ENCODE measurements at regions not wholly inside any gene's neighbourhood (a gene's known extent, or its start where the extent isn't known, plus 50 kb on each side); places are given as distances from the start of the nearest gene placed in this dataset.

- no peaks in the 10 kb centered on the region for H3K79me2 ChIP-seq (ENCODE audit: control insufficient read depth, insufficient read depth, low read length)
- H3K27ac ChIP-seq (ENCODE audit: insufficient read depth, low read length): no peak overlapping the region
- no peaks in the 10 kb centered on the region for H3K9me3 ChIP-seq (ENCODE audit: control insufficient read depth, insufficient read depth, low read depth, low read length)
- no peaks in the 10 kb centered on the region for H4K20me1 ChIP-seq (ENCODE audit: control insufficient read depth, extremely low read depth, insufficient read depth, low read length)
- TF ChIP-seq CTCF (conservative IDR thresholded peaks at IDR 0.05 in 1 of 2, IDR thresholded peaks at IDR 0.05 in 1 of 2; ENCODE audit: low read depth in 1 of 2, low read length in 2 of 2): no peak
- H3K9ac ChIP-seq (ENCODE audit: insufficient read depth, low read length): no peak overlapping the region
- no peaks in the 10 kb centered on the region for H3K27me3 ChIP-seq (ENCODE audit: control insufficient read depth, insufficient read depth, low read length)
- no peaks in the 10 kb centered on the region for H3K4me1 ChIP-seq (ENCODE audit: control insufficient read depth, extremely low read depth, insufficient read depth, low read length)
- no peak for DNase-seq (ENCODE audit: low read depth in 2 of 2)
- no peak overlapping the region for H3K4me2 ChIP-seq (ENCODE audit: extremely low read depth, insufficient read depth, low read length)
- no peak overlapping the region for H3K4me3 ChIP-seq (replicated peaks in 1 of 4; ENCODE audit: control extremely low read depth in 1 of 4, insufficient read depth in 1 of 4, low read depth in 3 of 4, low read length in 4 of 4)
- no peak overlapping the region for H2AFZ ChIP-seq (ENCODE audit: low read length)
- H3K36me3 ChIP-seq (ENCODE audit: control insufficient read depth, insufficient read depth, low read length): no peaks in the 10 kb centered on the region
Measured at GRCh38 chr1:60196026-60196425, 122.5 kb upstream of the C1orf87 start.

DNA sequence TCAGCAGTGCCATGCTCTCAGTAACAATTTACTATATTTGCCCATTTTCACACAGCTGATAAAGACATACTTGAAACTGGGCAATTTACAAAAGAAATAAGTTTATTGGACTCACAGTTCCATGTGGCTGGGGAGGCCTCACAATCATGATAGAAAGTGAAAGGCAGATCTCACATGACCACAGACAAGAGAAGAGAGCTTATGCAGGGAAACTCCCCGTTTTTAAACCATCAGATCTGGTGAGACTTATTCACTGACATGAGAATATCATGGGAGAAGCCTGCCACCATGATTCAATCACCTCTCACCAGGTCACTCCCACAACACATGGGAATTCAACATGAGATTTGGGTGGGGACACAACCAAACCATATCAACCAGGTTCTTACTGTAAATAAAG is 112.1 kb upstream of the C1orf87 start:
- no peak for TF ChIP-seq EZH2 (IDR thresholded peaks at IDR 0.05; ENCODE audit: low read length, missing control alignments)
- no peak for TF ChIP-seq CTCF (conservative IDR thresholded peaks at IDR 0.05 in 1 of 2, IDR thresholded peaks at IDR 0.05 in 1 of 2; ENCODE audit: low read depth in 1 of 2, low read length in 2 of 2)
- Histone ChIP-seq H3K79me2 (ENCODE audit: control insufficient read depth, insufficient read depth, low read length) (no peaks in the 10 kb centered on the region), H2AFZ (ENCODE audit: low read length) (no peak overlapping the region), H3K9me3 (ENCODE audit: control insufficient read depth, insufficient read depth, low read depth, low read length) (no peaks in the 10 kb centered on the region), H3K4me3 (replicated peaks in 1 of 4; ENCODE audit: control extremely low read depth in 1 of 4, insufficient read depth in 1 of 4, low read depth in 3 of 4, low read length in 4 of 4) (no peak overlapping the region), H3K36me3 (ENCODE audit: control insufficient read depth, insufficient read depth, low read length) (no peaks in the 10 kb centered on the region), H3K9ac (ENCODE audit: insufficient read depth, low read length) (no peak overlapping the region), H3K27me3 (ENCODE audit: control insufficient read depth, insufficient read depth, low read length) (no peaks in the 10 kb centered on the region), H3K4me2 (ENCODE audit: extremely low read depth, insufficient read depth, low read length) (no peak overlapping the region), H3K4me1 (ENCODE audit: control insufficient read depth, extremely low read depth, insufficient read depth, low read length) (no peaks in the 10 kb centered on the region), H4K20me1 (ENCODE audit: control insufficient read depth, extremely low read depth, insufficient read depth, low read length) (no peaks in the 10 kb centered on the region), H3K27ac (ENCODE audit: insufficient read depth, low read length) (no peak overlapping the region)
- DNase-seq (ENCODE audit: low read depth in 2 of 2): no peak

DNA sequence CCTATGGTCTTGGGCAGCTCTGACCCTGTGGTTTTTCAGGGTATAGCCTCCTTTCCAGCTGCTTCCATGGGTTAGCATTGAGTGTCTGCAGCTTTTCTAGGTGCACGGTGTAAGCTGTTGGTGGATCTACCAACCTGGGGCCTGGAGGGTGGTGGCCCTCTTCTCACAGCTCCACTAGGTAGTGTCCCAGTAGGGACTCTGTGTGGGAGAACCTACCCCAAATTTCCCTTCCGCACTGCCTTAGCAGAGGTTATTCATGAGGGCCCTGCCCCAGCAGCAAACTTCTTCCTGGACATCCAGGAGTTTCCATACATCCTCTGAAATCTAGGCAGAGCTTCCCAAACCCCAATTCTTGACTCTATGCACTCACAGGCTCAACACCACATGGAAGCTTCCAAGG is 111.0 kb upstream of the C1orf87 start:
- H4K20me1 ChIP-seq (ENCODE audit: control insufficient read depth, extremely low read depth, insufficient read depth, low read length): no peaks in the 10 kb centered on the region
- no peaks in the 10 kb centered on the region for H3K79me2 ChIP-seq (ENCODE audit: control insufficient read depth, insufficient read depth, low read length)
- H3K36me3 ChIP-seq (ENCODE audit: control insufficient read depth, insufficient read depth, low read length): no peaks in the 10 kb centered on the region
- no peak overlapping the region for H3K9ac ChIP-seq (ENCODE audit: insufficient read depth, low read length)
- H3K27me3 ChIP-seq (ENCODE audit: control insufficient read depth, insufficient read depth, low read length): no peaks in the 10 kb centered on the region
- no peaks in the 10 kb centered on the region for H3K4me1 ChIP-seq (ENCODE audit: control insufficient read depth, extremely low read depth, insufficient read depth, low read length)
- no peak overlapping the region for H2AFZ ChIP-seq (ENCODE audit: low read length)
- DNase-seq (ENCODE audit: low read depth in 2 of 2): no peak
- H3K4me3 ChIP-seq (replicated peaks in 1 of 4; ENCODE audit: control extremely low read depth in 1 of 4, insufficient read depth in 1 of 4, low read depth in 3 of 4, low read length in 4 of 4): no peak overlapping the region
- H3K4me2 ChIP-seq (ENCODE audit: extremely low read depth, insufficient read depth, low read length): no peak overlapping the region
- H3K27ac ChIP-seq (ENCODE audit: insufficient read depth, low read length): no peak overlapping the region
- TF ChIP-seq CTCF (conservative IDR thresholded peaks at IDR 0.05 in 1 of 2, IDR thresholded peaks at IDR 0.05 in 1 of 2; ENCODE audit: low read depth in 1 of 2, low read length in 2 of 2) (no peak), EZH2 (IDR thresholded peaks at IDR 0.05; ENCODE audit: low read length, missing control alignments) (no peak)
- no peaks in the 10 kb centered on the region for H3K9me3 ChIP-seq (ENCODE audit: control insufficient read depth, insufficient read depth, low read depth, low read length)

Data from fibroblast of lung (primary cell).